ENCODE measurements at regions not wholly inside any gene's neighbourhood (a gene's known extent, or its start where the extent isn't known, plus 50 kb on each side); places are given as distances from the start of the nearest gene placed in this dataset.

- TF ChIP-seq ZC3H10 (CRISPR knock-in tag; IDR thresholded peaks at IDR 0.05) = no peak
- no peak for TF ChIP-seq SNAI2 (CRISPR knock-in tag; IDR thresholded peaks at IDR 0.05)
- TF ChIP-seq CREB5 (CRISPR knock-in tag; IDR thresholded peaks at IDR 0.05; ENCODE audit: low read depth) = no peak
- no peak for TF ChIP-seq POU6F1 (CRISPR knock-in tag; IDR thresholded peaks at IDR 0.05; ENCODE audit: borderline replicate concordance, low read depth)
- TF ChIP-seq PATZ1 (CRISPR knock-in tag; IDR thresholded peaks at IDR 0.05; ENCODE audit: borderline replicate concordance) = no peak
- no peak for TF ChIP-seq ZFP3 (CRISPR knock-in tag; IDR thresholded peaks at IDR 0.05)
- no peak for TF ChIP-seq TSHZ2 (CRISPR knock-in tag; IDR thresholded peaks at IDR 0.05)
Measured at GRCh38 chr11:11675671-11676181, 53.9 kb upstream of the GALNT18 start.
